ENCODE measurements at regions not wholly inside any gene's neighbourhood (a gene's known extent, or its start where the extent isn't known, plus 50 kb on each side); places are given as distances from the start of the nearest gene placed in this dataset.

DNA sequence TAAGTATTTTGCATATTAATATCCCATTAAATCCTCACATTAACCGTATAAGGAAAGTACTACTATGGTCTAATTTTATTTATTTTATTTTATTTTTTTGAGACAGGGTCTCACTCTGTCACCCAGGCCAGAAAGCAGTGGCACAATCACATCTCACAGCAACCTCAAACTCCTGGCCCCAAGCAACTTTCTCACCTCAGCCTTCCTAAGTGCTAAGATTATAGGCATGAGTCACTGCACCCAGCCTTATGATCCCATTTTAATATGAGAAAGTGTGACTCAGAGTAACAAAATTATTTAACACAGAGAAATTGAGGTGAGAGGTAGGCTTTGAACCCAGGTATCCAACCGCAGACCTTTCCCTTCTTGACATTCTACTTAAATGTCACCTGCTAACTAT, 330.0 kb upstream of the POU3F3 start:
- WGBS (ENCODE audit: missing lambda C conversion rate): 1% methylated on average over 2 of the region's 2 CpGs
- no peak for DNase-seq (ENCODE audit: low read depth in 1 of 2, low spot score in 1 of 2)
- CTCF ChIA-PET: no interaction called here
- no peak overlapping the region for H3K4me3 ChIP-seq
- no peaks in the 10 kb centered on the region for H3K4me1 ChIP-seq
- POLR2A ChIA-PET: no interaction called here
- H3K4me2 ChIP-seq: no peak overlapping the region
- 0 out of 3 replicates have a peak, but pooled peaks cover 3% of the 10 kb centered on the region for H3K9me3 ChIP-seq
- FAIRE-seq: no peak
- no peak overlapping the region for H3K27ac ChIP-seq
- TF ChIP-seq, protein P1, sequence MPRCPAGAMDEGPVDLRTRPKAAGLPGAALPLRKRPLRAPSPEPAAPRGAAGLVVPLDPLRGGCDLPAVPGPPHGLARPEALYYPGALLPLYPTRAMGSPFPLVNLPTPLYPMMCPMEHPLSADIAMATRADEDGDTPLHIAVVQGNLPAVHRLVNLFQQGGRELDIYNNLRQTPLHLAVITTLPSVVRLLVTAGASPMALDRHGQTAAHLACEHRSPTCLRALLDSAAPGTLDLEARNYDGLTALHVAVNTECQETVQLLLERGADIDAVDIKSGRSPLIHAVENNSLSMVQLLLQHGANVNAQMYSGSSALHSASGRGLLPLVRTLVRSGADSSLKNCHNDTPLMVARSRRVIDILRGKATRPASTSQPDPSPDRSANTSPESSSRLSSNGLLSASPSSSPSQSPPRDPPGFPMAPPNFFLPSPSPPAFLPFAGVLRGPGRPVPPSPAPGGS (IDR thresholded peaks at IDR 0.05): no peak
- TF ChIP-seq NPAS2 (CRISPR knock-in tag; IDR thresholded peaks at IDR 0.05; ENCODE audit: borderline replicate concordance) (no peak), EP300 (IDR thresholded peaks at IDR 0.05) (no peak), FOXS1 (CRISPR knock-in tag; IDR thresholded peaks at IDR 0.05) (no peak), POLR2AphosphoS2 (conservative IDR thresholded peaks at IDR 0.05; ENCODE audit: low read length) (no peak), JUN (IDR thresholded peaks at IDR 0.05) (no peak), RARB (CRISPR knock-in tag; IDR thresholded peaks at IDR 0.05) (no peak), BHLHE40 (IDR thresholded peaks at IDR 0.05; ENCODE audit: low read depth, low read length) (no peak), HOXB5 (CRISPR knock-in tag; IDR thresholded peaks at IDR 0.05) (no peak), TFCP2L1 (CRISPR knock-in tag; IDR thresholded peaks at IDR 0.05) (no peak), NFE2L2 (conservative IDR thresholded peaks at IDR 0.05; ENCODE audit: low read length) (no peak), TP53 (CRISPR knock-in tag; IDR thresholded peaks at IDR 0.05) (no peak), RAD21 (conservative IDR thresholded peaks at IDR 0.05 in 1 of 2, IDR thresholded peaks at IDR 0.05 in 1 of 2) (no peak), POLR2A (IDR thresholded peaks at IDR 0.05; ENCODE audit: low read length) (no peak), FOSB (CRISPR knock-in tag; IDR thresholded peaks at IDR 0.05) (no peak), CHD2 (IDR thresholded peaks at IDR 0.05; ENCODE audit: low read length, partially characterized antibody) (no peak), ZNF302 (CRISPR knock-in tag; IDR thresholded peaks at IDR 0.05) (no peak), PHF8 (IDR thresholded peaks at IDR 0.05; ENCODE audit: borderline replicate concordance, low read depth) (no peak)
- TF ChIP-seq, protein P2, sequence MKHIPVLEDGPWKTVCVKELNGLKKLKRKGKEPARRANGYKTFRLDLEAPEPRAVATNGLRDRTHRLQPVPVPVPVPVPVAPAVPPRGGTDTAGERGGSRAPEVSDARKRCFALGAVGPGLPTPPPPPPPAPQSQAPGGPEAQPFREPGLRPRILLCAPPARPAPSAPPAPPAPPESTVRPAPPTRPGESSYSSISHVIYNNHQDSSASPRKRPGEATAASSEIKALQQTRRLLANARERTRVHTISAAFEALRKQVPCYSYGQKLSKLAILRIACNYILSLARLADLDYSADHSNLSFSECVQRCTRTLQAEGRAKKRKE (CRISPR knock-in tag; IDR thresholded peaks at IDR 0.05; ENCODE audit: low read depth): no peak
- TF ChIP-seq, protein P3, sequence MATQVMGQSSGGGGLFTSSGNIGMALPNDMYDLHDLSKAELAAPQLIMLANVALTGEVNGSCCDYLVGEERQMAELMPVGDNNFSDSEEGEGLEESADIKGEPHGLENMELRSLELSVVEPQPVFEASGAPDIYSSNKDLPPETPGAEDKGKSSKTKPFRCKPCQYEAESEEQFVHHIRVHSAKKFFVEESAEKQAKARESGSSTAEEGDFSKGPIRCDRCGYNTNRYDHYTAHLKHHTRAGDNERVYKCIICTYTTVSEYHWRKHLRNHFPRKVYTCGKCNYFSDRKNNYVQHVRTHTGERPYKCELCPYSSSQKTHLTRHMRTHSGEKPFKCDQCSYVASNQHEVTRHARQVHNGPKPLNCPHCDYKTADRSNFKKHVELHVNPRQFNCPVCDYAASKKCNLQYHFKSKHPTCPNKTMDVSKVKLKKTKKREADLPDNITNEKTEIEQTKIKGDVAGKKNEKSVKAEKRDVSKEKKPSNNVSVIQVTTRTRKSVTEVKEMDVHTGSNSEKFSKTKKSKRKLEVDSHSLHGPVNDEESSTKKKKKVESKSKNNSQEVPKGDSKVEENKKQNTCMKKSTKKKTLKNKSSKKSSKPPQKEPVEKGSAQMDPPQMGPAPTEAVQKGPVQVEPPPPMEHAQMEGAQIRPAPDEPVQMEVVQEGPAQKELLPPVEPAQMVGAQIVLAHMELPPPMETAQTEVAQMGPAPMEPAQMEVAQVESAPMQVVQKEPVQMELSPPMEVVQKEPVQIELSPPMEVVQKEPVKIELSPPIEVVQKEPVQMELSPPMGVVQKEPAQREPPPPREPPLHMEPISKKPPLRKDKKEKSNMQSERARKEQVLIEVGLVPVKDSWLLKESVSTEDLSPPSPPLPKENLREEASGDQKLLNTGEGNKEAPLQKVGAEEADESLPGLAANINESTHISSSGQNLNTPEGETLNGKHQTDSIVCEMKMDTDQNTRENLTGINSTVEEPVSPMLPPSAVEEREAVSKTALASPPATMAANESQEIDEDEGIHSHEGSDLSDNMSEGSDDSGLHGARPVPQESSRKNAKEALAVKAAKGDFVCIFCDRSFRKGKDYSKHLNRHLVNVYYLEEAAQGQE (IDR thresholded peaks at IDR 0.05): no peak
- no peak for ATAC-seq

DNA sequence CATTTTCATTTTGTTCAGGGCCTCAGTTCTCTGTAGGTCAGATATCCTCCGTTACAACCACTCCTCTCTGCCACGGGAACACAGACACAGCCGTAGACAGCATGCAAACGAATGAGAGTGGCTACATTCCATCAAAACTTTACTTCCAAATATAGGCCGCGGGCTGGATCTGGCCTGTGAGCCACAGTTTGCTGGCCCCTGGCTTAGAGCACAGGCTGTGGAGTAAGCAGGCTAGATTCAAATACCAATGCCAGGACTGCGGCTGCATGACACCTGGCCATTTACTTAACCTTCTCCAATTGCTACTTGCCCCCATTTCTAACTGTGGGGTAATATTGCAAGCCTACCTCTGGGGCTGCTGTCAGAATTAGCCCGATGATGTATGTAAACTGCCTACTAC, 325.8 kb upstream of the POU3F3 start:
- no peak for FAIRE-seq

More for the DNA sequence above, 325.8 kb upstream of the POU3F3 start:
- 23% methylated on average over 8 of the region's 8 CpGs for WGBS (ENCODE audit: missing lambda C conversion rate)
- no peaks in the 10 kb centered on the region for H3K9me3 ChIP-seq
- DNase-seq (ENCODE audit: low read depth in 1 of 2, low spot score in 1 of 2) (no peak), ATAC-seq (no peak)
- no peaks in the 10 kb centered on the region for H3K4me1 ChIP-seq
- CTCF ChIA-PET: no interaction called here
- H3K4me3 ChIP-seq: no peak overlapping the region
- TF ChIP-seq, protein P4, sequence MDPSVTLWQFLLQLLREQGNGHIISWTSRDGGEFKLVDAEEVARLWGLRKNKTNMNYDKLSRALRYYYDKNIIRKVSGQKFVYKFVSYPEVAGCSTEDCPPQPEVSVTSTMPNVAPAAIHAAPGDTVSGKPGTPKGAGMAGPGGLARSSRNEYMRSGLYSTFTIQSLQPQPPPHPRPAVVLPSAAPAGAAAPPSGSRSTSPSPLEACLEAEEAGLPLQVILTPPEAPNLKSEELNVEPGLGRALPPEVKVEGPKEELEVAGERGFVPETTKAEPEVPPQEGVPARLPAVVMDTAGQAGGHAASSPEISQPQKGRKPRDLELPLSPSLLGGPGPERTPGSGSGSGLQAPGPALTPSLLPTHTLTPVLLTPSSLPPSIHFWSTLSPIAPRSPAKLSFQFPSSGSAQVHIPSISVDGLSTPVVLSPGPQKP (IDR thresholded peaks at IDR 0.05; ENCODE audit: low read depth, low read length): no peak
- TF ChIP-seq TFCP2L1 (CRISPR knock-in tag; IDR thresholded peaks at IDR 0.05): no peak
- TF ChIP-seq, protein P5, sequence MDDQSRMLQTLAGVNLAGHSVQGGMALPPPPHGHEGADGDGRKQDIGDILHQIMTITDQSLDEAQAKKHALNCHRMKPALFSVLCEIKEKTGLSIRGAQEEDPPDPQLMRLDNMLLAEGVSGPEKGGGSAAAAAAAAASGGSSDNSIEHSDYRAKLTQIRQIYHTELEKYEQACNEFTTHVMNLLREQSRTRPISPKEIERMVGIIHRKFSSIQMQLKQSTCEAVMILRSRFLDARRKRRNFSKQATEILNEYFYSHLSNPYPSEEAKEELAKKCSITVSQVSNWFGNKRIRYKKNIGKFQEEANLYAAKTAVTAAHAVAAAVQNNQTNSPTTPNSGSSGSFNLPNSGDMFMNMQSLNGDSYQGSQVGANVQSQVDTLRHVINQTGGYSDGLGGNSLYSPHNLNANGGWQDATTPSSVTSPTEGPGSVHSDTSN (IDR thresholded peaks at IDR 0.05): no peak
- TF ChIP-seq EHMT2 (IDR thresholded peaks at IDR 0.05; ENCODE audit: low read depth): no peak
- no peak for TF ChIP-seq PHF8 (IDR thresholded peaks at IDR 0.05; ENCODE audit: borderline replicate concordance, low read depth)
- no peak for TF ChIP-seq RFX5 (IDR thresholded peaks at IDR 0.05)
- TF ChIP-seq CEBPB (IDR thresholded peaks at IDR 0.05): no peak
- no peak overlapping the region for H3K27ac ChIP-seq
- POLR2A ChIA-PET: no interaction called here
- H3K4me2 ChIP-seq: no peak overlapping the region
